Tibial artery (tissue), 4 donors: ENCODE measurements at regions not wholly inside any gene's neighbourhood (a gene's known extent, or its start where the extent isn't known, plus 50 kb on each side); places are given as distances from the start of the nearest gene placed in this dataset.

Source experiments
- DNase-seq, 2 donors: peaks; one replicate each; pipeline ENCODE4 v3.0.0-alpha.2; 2019
- H3K27ac ChIP-seq, 2 donors: fragments of 200-600 bp; sonication (generic) in 1 of 2; 1 replicate in 1 of 2; 2 replicates in 1 of 2; pipeline ENCODE4 v1.5.1; 2018 to 2019; ENCODE audit warnings: mild to moderate bottlenecking in 1 of 2
- H3K27me3 ChIP-seq, 2 donors: fragments of 200-600 bp; sonication (generic) in 1 of 2; one replicate each; pipeline versions ENCODE4 v1.5.1 to v1.6.0; 2016 to 2019
- H3K36me3 ChIP-seq, 3 donors: fragments of 200-600 bp; sonication (generic) in 2 of 3; one replicate each; pipeline ENCODE4 v1.5.1; 2016 to 2019; ENCODE audit warnings: mild to moderate bottlenecking in 2 of 3
- H3K4me1 ChIP-seq, 4 donors: fragments of 200-600 bp; sonication (generic) in 2 of 4; 1 replicate in 3 of 4; 2 replicates in 1 of 4; pipeline ENCODE4 v1.5.1; 2016 to 2019
- H3K4me3 ChIP-seq, 2 donors: fragments of 200-600 bp; sonication (generic) in 1 of 2; 1 replicate in 1 of 2; 2 replicates in 1 of 2; pipeline ENCODE4 v1.5.1; 2018 to 2019; ENCODE audit warnings: mild to moderate bottlenecking in 2 of 2
- H3K9me3 ChIP-seq, 3 donors: fragments of 200-600 bp; sonication (generic) in 1 of 3; one replicate each; pipeline ENCODE4 v1.5.1; 2016 to 2019
- intact Hi-C: fragments of 100-400 bp; cut with DNase I; formaldehyde crosslinking; loops from one replicate; pipeline ENCODE4 v1.15.0; 2023; ENCODE audit warnings: low total_unique reads
- TF ChIP-seq, protein P1 (sequence below), 2 experiments: fragments of 200-600 bp in 1 of 2; fragments of 450-650 bp in 1 of 2; IDR thresholded peaks; one replicate each; pipeline ENCODE4 v1.5.1; 2017 to 2019; ENCODE audit warnings: antibody characterized with exemption in 2 of 2, mild to moderate bottlenecking in 1 of 2, moderate library complexity in 1 of 2

DNA sequence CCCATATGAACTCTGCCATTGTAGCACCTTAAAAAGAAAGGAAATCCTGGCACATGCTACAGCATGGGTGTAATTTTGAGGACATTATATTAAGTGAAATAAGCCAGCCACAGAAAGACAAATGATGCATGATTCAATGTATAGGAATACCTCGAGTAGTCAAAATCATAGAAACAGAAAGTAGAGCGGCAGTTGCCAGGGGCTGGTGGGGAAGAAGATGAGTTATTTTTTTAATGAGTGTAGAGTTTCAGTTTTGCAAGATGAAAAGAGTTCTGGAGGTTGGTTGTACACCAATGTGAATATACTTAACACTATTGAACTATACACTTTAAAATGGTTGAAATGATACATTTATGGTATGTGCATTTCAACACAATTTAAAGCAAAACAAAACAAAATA, 133.0 kb downstream of the ZDHHC21 start:
- TF ChIP-seq, protein P1, sequence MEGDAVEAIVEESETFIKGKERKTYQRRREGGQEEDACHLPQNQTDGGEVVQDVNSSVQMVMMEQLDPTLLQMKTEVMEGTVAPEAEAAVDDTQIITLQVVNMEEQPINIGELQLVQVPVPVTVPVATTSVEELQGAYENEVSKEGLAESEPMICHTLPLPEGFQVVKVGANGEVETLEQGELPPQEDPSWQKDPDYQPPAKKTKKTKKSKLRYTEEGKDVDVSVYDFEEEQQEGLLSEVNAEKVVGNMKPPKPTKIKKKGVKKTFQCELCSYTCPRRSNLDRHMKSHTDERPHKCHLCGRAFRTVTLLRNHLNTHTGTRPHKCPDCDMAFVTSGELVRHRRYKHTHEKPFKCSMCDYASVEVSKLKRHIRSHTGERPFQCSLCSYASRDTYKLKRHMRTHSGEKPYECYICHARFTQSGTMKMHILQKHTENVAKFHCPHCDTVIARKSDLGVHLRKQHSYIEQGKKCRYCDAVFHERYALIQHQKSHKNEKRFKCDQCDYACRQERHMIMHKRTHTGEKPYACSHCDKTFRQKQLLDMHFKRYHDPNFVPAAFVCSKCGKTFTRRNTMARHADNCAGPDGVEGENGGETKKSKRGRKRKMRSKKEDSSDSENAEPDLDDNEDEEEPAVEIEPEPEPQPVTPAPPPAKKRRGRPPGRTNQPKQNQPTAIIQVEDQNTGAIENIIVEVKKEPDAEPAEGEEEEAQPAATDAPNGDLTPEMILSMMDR (IDR thresholded peaks at IDR 0.05) = no peak
- H3K4me1 ChIP-seq = no peaks in the 10 kb centered on the region
- no peaks in the 10 kb centered on the region for H3K36me3 ChIP-seq
- H3K27ac ChIP-seq = no peak overlapping the region
- H3K4me3 ChIP-seq = no peak overlapping the region
- H3K27me3 ChIP-seq = peaks cover 0 to 5% of the 10 kb centered on the region in 2 donors
- intact Hi-C loops = no loop called here
- no peaks in the 10 kb centered on the region for H3K9me3 ChIP-seq
- no peak for DNase-seq

DNA sequence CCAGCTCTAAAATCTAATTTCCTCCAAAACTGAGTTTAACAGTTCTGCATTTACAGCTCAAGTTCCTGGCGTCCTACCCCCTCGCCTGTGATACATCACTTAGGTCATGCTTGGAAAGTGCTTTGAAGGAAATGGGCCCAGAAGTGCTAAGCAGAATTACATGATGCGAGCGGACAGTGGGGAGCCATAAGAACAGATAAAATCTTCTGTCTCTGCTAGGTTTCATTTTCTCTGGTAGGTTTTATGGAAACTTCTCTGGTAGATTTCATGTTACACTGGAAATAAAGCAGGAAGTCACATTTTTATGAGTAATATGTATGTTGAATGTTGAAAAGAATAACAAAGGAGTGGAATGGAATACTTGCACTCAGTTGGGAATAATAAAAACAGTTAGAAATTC, 138.3 kb downstream of the ZDHHC21 start:
- Histone ChIP-seq H3K9me3 (no peaks in the 10 kb centered on the region), H3K27me3 (no peaks in the 10 kb centered on the region), H3K27ac (no peak overlapping the region), H3K36me3 (no peaks in the 10 kb centered on the region), H3K4me1 (no peaks in the 10 kb centered on the region), H3K4me3 (no peak overlapping the region)
- no peak for DNase-seq
- TF ChIP-seq, protein P1 (IDR thresholded peaks at IDR 0.05) = no peak
- intact Hi-C loops = no loop called here

DNA sequence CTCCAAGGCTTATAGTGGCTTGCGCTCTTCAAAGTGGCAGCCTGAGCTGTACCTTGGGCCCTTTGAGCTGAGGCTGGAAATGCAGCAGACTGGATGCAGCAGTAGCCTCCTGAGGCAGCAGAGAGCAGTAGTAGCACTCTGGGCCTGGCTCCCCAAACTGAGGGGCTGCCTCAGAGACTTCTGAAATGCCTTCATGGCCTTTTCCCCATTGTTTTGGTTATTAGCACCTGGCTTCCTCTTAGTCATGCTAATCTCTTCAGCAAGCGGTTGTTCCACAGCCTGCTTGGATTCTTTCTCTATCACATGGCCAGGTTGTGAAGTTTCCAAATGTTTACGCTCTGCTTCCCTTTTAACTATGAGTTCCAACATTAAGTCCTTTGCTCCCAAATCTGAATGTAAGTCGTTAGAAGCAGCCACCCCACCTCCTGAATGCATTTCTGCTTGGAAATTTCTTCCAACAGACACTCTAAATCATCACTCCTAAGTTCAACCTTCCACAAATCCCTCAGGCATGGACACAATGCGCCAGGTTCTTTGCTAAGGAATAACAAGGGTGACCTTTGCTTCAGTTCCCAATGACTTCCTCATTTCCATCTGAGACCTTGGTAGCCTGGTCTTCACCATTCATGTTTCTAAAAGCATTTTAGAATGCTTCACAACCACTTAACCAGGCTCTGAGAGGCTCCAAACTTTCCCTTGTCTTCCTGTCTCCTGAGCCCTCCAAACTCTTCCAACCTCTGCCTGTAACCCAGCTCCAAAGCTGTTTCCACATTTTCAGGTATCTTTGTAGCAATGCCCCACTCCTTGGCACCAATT, 145.8 kb downstream of the ZDHHC21 start:
- DNase-seq = no peak
- H3K9me3 ChIP-seq = no peaks in the 10 kb centered on the region
- H3K36me3 ChIP-seq = no peaks in the 10 kb centered on the region
- H3K4me1 ChIP-seq = no peaks in the 10 kb centered on the region
- no peak overlapping the region for H3K27ac ChIP-seq
- no peak overlapping the region for H3K4me3 ChIP-seq
- TF ChIP-seq, protein P1 (IDR thresholded peaks at IDR 0.05) = no peak
- no peaks in the 10 kb centered on the region for H3K27me3 ChIP-seq
- intact Hi-C loops = no loop called here

DNA sequence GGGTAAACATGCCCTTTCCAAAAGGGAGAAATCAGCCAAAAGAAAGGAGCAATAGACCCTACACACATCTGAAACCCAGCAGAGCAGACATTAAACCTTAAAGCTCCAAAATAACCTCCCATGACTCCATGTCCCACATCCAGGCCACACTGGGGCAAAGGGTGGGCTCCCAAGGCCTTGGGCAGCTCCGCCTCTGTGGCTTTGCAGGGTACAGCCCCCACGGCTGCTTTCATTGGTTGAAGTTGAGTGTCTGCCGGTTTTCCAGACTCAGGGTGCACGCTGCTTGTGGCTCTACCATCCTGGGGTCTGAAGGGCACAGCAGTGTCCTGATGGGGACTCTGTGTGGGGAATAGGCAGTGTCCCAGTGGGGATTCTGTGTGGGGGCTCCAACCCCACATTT, 146.5 kb downstream of the ZDHHC21 start:
- intact Hi-C loops = no loop called here
- no peak overlapping the region for H3K27ac ChIP-seq
- DNase-seq = no peak
- H3K9me3 ChIP-seq = no peaks in the 10 kb centered on the region
- H3K27me3 ChIP-seq = no peaks in the 10 kb centered on the region
- TF ChIP-seq, protein P1 (IDR thresholded peaks at IDR 0.05) = no peak
- no peaks in the 10 kb centered on the region for H3K36me3 ChIP-seq
- H3K4me1 ChIP-seq = no peaks in the 10 kb centered on the region
- no peak overlapping the region for H3K4me3 ChIP-seq

DNA sequence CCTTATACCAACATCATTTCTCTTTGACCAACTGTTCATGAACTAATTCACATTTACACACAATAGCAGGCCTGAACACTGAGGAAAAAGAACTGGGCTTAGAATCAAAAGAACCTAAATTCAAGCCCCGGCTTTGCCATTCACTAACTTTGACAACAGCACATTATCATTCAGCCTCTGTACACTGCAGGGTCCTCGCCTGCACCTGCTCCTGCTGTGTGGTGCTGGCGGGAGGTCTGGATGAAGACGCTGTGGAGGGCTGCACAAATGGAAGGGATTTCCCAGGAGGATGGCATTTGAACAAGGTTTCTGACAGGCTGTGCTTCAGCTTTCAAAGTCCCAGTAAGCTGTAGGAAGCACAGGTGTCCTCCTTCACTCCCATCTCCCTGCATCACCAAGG, 151.2 kb downstream of the ZDHHC21 start:
- no peaks in the 10 kb centered on the region for H3K36me3 ChIP-seq
- no peaks in the 10 kb centered on the region for H3K27me3 ChIP-seq
- H3K4me3 ChIP-seq = no peak overlapping the region
- H3K9me3 ChIP-seq = no peaks in the 10 kb centered on the region
- no peak for DNase-seq
- no peaks in the 10 kb centered on the region for H3K4me1 ChIP-seq
- TF ChIP-seq, protein P1 (IDR thresholded peaks at IDR 0.05) = no peak
- H3K27ac ChIP-seq = no peak overlapping the region
- intact Hi-C loops = no loop called here
